HL-60 (cell line): ENCODE measurements at regions not wholly inside any gene's neighbourhood (a gene's known extent, or its start where the extent isn't known, plus 50 kb on each side); places are given as distances from the start of the nearest gene placed in this dataset.

Experiments
- GABPA ChIP-seq: IDR thresholded peaks from 2 replicates; pipeline ENCODE4 v1.6.1; 2012; ENCODE audit warnings: low read depth
- TF ChIP-seq, protein P1 (sequence below): IDR thresholded peaks from one replicate; pipeline ENCODE4 v1.5.1; 2011; ENCODE audit warnings: low read length, control low read depth, inconsistent platforms; ENCODE audit not compliant: insufficient read depth
- TF ChIP-seq, protein P2 (sequence below): IDR thresholded peaks from 2 replicates; pipeline ENCODE4 v1.6.1; 2012; ENCODE audit warnings: low read depth; ENCODE audit not compliant: insufficient replicate concordance

DNA sequence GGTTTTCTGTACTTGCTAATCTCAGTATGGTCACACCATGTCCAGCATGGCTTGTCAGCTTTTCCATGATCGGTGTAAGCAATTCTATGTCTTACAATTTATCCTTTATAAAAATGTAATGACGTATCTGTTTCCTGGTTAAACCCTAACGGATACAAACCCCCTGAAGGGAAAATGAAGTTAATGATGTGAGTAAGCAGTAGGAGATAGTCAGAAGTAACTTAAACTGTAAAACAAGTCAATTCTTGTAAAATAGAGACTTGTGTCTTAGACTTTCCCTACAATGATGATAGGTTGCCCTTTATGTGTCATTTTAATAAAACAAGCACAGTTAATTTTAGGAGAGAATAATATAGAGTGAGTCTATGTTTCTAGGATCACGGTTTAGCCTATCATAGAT is 1365.9 kb upstream of the SLC39A10 start:
- TF ChIP-seq, protein P1, sequence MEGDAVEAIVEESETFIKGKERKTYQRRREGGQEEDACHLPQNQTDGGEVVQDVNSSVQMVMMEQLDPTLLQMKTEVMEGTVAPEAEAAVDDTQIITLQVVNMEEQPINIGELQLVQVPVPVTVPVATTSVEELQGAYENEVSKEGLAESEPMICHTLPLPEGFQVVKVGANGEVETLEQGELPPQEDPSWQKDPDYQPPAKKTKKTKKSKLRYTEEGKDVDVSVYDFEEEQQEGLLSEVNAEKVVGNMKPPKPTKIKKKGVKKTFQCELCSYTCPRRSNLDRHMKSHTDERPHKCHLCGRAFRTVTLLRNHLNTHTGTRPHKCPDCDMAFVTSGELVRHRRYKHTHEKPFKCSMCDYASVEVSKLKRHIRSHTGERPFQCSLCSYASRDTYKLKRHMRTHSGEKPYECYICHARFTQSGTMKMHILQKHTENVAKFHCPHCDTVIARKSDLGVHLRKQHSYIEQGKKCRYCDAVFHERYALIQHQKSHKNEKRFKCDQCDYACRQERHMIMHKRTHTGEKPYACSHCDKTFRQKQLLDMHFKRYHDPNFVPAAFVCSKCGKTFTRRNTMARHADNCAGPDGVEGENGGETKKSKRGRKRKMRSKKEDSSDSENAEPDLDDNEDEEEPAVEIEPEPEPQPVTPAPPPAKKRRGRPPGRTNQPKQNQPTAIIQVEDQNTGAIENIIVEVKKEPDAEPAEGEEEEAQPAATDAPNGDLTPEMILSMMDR, result no peak
- TF ChIP-seq, protein P2, sequence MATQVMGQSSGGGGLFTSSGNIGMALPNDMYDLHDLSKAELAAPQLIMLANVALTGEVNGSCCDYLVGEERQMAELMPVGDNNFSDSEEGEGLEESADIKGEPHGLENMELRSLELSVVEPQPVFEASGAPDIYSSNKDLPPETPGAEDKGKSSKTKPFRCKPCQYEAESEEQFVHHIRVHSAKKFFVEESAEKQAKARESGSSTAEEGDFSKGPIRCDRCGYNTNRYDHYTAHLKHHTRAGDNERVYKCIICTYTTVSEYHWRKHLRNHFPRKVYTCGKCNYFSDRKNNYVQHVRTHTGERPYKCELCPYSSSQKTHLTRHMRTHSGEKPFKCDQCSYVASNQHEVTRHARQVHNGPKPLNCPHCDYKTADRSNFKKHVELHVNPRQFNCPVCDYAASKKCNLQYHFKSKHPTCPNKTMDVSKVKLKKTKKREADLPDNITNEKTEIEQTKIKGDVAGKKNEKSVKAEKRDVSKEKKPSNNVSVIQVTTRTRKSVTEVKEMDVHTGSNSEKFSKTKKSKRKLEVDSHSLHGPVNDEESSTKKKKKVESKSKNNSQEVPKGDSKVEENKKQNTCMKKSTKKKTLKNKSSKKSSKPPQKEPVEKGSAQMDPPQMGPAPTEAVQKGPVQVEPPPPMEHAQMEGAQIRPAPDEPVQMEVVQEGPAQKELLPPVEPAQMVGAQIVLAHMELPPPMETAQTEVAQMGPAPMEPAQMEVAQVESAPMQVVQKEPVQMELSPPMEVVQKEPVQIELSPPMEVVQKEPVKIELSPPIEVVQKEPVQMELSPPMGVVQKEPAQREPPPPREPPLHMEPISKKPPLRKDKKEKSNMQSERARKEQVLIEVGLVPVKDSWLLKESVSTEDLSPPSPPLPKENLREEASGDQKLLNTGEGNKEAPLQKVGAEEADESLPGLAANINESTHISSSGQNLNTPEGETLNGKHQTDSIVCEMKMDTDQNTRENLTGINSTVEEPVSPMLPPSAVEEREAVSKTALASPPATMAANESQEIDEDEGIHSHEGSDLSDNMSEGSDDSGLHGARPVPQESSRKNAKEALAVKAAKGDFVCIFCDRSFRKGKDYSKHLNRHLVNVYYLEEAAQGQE, result no peak
- no peak for TF ChIP-seq GABPA
